IPS-20b (cell line): ENCODE measurements at regions not wholly inside any gene's neighbourhood (a gene's known extent, or its start where the extent isn't known, plus 50 kb on each side); places are given as distances from the start of the nearest gene placed in this dataset.

ENCODE experiments used
- H3K27ac ChIP-seq: one replicate; pipeline ENCODE4 v1.5.1; 2013; ENCODE audit warnings: low read length
- H3K27me3 ChIP-seq: 2 replicates; pipeline ENCODE4 v1.6.1; 2013; ENCODE audit warnings: mild to moderate bottlenecking, low read length, inconsistent platforms; ENCODE audit not compliant: insufficient read depth
- H3K36me3 ChIP-seq: 2 replicates; pipeline ENCODE4 v1.6.1; 2013; ENCODE audit warnings: low read depth, mild to moderate bottlenecking, inconsistent platforms, low read length, moderate library complexity; ENCODE audit not compliant: insufficient read depth
- H3K4me1 ChIP-seq: 2 replicates; pipeline ENCODE4 v1.6.1; 2013; ENCODE audit warnings: mild to moderate bottlenecking, control low read depth, inconsistent platforms, low read length, moderate library complexity; ENCODE audit not compliant: insufficient read depth
- H3K4me3 ChIP-seq: 2 replicates; pipeline ENCODE4 v1.5.1; 2013; ENCODE audit warnings: mild to moderate bottlenecking, low read length, inconsistent platforms
- H3K9ac ChIP-seq: 2 replicates; pipeline ENCODE4 v1.6.1; 2013; ENCODE audit warnings: low read depth, mild to moderate bottlenecking, inconsistent platforms, low read length, moderate library complexity
- H3K9me3 ChIP-seq: 2 replicates; pipeline ENCODE4 v1.6.1; 2013; ENCODE audit warnings: mild to moderate bottlenecking, low read depth, low read length, inconsistent platforms; ENCODE audit not compliant: insufficient read depth

DNA sequence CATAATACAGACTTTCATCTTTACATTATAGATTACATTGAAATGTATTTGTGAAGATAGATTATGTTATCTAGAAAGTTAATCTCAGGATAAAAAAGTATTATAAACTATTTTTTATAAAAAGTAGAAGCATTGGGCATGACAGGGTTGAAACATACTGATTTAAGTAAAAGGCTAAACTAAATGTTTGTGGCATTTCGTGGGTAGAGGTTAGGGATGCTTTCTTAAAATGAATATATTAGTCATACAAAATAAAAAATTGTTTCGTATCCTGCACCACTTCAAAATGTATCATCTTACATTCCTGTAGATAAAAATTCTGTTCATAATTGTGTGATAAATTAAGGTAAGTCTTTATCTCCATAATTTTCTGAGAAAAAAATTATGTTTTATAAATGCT, 603.6 kb downstream of the SPRY1 start:
- H3K27me3 ChIP-seq = no peaks in the 10 kb centered on the region
- H3K36me3 ChIP-seq = no peaks in the 10 kb centered on the region
- no peak overlapping the region for H3K9ac ChIP-seq

DNA sequence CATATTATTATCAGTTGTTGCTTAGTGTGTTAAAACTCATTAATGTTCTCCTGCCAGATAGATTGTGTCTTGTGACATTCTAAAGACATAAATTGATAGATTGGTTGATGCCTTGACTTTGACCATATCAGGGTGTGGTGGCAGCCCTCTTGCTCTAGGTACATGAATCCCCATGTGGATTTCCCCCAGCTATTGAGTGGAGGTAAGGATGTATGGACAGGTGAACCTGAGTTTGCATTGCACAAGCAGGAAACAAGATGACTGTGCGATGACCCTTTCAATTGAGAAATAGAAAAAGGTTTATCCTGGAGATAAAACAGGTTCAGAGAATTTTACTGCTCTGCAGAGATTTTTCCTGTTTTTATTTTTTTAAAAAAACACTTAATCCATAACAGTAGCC, 619.2 kb downstream of the SPRY1 start:
- H3K9me3 ChIP-seq = no peaks in the 10 kb centered on the region
- no peaks in the 10 kb centered on the region for H3K4me1 ChIP-seq
- no peak overlapping the region for H3K9ac ChIP-seq
- H3K27ac ChIP-seq = no peak overlapping the region
- H3K4me3 ChIP-seq = no peak overlapping the region
- no peaks in the 10 kb centered on the region for H3K27me3 ChIP-seq
- H3K36me3 ChIP-seq = no peaks in the 10 kb centered on the region

More for the DNA sequence above, 603.6 kb downstream of the SPRY1 start:
- Histone ChIP-seq H3K9me3 (no peaks in the 10 kb centered on the region), H3K4me1 (peaks cover 5% of the 10 kb centered on the region; the same call in 1 of the 2 replicates), H3K4me3 (no peak overlapping the region), H3K27ac (no peak overlapping the region)

DNA sequence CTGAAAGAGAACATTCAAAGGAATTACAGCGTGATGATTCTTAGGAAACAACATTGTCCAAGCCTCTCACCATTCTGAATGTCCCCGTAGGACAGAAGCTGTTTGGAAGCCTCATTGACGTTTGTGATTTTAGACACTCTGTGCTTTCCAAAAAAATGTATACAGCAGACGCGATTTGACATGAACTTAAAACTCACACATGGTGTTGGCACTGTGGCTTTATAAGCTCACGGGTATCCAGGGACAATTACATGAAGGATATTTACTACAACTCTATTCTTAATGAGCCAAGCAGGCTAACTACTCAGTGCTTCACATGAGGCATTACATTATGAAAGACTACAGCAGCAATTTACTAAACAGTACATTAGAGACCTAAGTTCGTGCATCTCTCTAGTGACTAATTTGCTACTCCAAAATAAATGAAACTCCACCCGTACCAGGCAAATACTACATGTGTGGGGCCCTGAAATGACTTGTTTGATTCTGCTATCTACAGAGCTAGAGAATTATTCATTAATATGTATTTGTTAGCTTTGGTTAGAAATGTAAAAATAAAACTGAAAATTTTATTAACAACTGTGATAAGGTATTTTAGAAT, 620.7 kb downstream of the SPRY1 start:
- Histone ChIP-seq H3K4me1 (no peaks in the 10 kb centered on the region), H3K27ac (no peak overlapping the region), H3K36me3 (no peaks in the 10 kb centered on the region)

DNA sequence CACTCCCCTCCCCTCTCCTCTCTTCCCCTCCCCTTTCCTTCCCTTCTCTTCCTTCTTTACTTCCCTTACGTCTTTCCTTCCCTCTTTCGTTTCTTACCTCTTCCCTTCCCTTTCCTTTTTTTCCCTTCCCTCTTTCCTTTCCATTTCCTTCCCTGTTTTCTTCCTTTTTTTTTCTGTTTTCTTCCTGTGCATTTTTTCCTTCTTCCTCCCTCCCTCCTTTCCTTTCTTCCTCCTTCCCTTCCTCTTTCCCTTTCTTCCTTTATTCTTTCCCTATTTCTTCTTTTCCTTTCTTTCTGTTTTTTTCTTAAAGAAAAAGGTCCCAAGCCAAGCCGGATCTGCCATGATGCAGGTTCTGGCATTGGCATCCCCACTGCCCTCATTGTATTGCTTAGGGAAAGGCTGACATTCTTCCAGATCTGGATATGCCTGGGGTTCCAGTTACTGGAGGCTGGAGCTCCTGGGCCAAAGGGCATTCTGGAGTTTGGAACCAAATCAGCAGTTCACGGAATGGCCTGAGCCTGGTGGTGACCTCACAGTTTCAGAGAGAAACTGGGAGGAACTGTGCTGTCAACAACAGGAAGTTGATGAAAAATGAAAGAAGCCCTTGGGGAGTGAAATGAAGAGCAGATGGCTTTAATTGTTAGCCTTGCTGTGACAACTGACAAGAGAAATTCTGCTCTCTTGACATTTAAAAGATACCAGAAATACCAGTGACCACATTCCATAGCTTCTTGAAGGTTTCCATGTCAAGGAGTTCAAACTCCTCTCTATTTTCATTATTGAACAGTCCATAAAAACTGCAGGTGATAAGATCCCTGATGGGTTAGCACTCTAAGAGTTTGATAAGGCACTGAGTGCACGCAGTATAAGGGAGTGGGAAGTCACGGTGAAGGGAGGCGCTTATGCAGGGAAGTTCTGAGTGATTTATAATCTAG, 622.1 kb downstream of the SPRY1 start:
- no peaks in the 10 kb centered on the region for H3K27me3 ChIP-seq
- no peak overlapping the region for H3K9ac ChIP-seq
- H3K9me3 ChIP-seq = no peaks in the 10 kb centered on the region
- H3K27ac ChIP-seq = no peak overlapping the region
- H3K4me1 ChIP-seq = no peaks in the 10 kb centered on the region
- H3K36me3 ChIP-seq = no peaks in the 10 kb centered on the region
- H3K4me3 ChIP-seq = no peak overlapping the region

More for the DNA sequence above, 620.7 kb downstream of the SPRY1 start:
- H3K9me3 ChIP-seq = no peaks in the 10 kb centered on the region
- no peak overlapping the region for H3K4me3 ChIP-seq
- no peaks in the 10 kb centered on the region for H3K27me3 ChIP-seq
- H3K9ac ChIP-seq = no peak overlapping the region

DNA sequence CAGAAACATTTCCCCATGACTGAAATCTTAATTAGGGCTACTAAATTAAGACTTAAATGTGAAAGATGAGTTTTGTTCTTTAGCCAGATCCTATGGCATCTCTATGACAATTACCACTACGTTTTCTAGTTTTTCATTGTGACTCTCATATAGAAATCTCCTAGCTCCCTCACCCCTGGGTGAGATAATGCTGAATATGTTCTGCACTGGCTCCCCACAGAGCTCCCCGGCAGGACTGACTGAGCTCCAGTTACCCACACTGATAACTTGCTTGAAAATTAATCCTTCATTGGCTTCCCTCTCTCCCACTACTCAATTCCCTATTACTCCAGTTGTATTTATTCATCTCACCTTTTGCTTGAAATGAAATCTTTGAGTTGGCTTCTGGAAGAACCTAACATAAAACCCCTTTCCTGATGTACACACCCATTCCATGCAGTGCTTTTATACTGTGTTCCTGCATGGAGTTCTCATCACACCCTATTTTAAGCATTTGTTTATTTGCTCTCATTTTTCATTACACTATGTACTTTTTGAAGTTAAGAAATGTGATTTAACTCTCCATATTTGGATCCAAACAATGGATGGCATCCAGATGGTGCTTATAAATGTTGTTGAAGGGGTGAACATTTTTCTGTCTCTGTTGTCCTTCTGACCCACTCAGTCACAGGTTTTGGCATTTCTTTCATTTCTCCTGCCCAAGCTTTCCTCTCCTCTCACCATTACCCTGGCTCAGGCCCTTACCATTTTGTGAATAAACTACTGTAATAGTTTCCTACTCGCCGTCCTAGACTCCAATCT, 623.4 kb downstream of the SPRY1 start:
- no peaks in the 10 kb centered on the region; the same call in 1 of the 2 replicates for H3K9me3 ChIP-seq
- no peak overlapping the region for H3K27ac ChIP-seq
- no peak overlapping the region for H3K9ac ChIP-seq
- H3K27me3 ChIP-seq = no peaks in the 10 kb centered on the region
- no peak overlapping the region for H3K4me3 ChIP-seq
- no peaks in the 10 kb centered on the region for H3K36me3 ChIP-seq
- no peaks in the 10 kb centered on the region for H3K4me1 ChIP-seq

DNA sequence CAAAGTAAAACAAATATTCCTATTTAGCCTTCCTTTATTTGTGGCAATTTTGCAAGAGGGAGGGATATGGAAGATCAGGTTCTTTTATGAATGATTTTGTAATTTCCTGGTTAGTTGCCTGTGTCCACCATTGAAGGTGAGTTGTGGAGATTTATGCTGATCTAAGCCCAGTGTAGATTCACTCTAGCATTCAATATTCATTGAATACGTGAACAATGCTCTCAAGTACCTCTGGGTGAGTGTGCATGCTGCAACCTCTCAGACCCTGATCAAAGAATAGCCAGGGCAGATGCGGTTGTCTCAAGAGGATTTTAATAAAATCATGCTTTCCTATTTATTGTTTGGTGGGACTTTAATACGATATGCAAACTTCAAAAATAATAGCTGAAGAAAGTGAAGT, 628.4 kb downstream of the SPRY1 start:
- Histone ChIP-seq H3K9me3 (no peaks in the 10 kb centered on the region; the same call in 1 of the 2 replicates), H3K36me3 (no peaks in the 10 kb centered on the region), H3K9ac (no peak overlapping the region), H3K27ac (no peak overlapping the region), H3K27me3 (no peaks in the 10 kb centered on the region), H3K4me1 (no peaks in the 10 kb centered on the region), H3K4me3 (no peak overlapping the region)

DNA sequence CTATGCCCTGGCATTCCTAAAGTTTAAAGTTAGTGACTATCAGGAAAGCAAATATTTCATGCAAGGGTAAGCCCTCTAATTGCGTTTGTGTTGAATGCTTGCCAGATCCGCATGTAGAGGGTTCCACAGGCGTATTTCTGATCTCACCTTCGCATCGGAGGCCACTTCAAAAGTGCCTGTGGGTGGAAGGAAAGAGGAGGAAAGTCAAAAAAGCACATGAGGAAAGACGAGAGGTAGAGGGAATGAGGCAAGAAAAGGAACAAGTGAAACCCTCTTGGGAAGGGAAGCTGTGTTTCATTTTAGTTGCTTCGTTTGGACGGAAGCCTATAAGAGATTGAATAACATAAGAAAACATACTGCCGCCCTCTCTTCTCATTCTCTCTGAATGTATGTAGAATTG, 628.8 kb downstream of the SPRY1 start:
- no peaks in the 10 kb centered on the region for H3K4me1 ChIP-seq
- H3K27me3 ChIP-seq = no peaks in the 10 kb centered on the region
- no peak overlapping the region for H3K9ac ChIP-seq
- H3K9me3 ChIP-seq = no peaks in the 10 kb centered on the region; the same call in 1 of the 2 replicates
- H3K36me3 ChIP-seq = no peaks in the 10 kb centered on the region
- no peak overlapping the region for H3K27ac ChIP-seq
- H3K4me3 ChIP-seq = no peak overlapping the region

DNA sequence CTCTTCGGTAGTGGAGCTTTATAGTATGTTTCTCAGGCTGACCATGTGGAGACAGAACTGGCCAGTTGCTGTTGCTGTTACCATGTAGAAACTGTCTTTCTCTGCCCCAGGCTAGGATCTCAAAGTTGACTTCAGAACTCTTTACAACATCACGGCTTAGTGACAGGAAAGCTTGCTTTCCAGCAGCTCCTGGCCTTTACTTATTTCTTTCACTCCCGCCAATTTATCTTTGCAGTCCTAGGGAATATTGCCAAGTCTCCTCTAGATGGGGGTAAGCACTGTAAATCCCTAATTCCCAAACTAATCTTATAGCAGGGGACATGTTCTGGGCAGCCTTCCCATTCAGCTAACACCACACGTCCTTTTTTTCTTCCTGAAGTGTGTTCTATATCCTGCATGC, 631.6 kb downstream of the SPRY1 start:
- Histone ChIP-seq H3K36me3 (no peaks in the 10 kb centered on the region), H3K27me3 (no peaks in the 10 kb centered on the region), H3K9me3 (no peaks in the 10 kb centered on the region; the same call in 1 of the 2 replicates), H3K27ac (no peak overlapping the region), H3K9ac (no peak overlapping the region), H3K4me3 (no peak overlapping the region), H3K4me1 (no peaks in the 10 kb centered on the region)

DNA sequence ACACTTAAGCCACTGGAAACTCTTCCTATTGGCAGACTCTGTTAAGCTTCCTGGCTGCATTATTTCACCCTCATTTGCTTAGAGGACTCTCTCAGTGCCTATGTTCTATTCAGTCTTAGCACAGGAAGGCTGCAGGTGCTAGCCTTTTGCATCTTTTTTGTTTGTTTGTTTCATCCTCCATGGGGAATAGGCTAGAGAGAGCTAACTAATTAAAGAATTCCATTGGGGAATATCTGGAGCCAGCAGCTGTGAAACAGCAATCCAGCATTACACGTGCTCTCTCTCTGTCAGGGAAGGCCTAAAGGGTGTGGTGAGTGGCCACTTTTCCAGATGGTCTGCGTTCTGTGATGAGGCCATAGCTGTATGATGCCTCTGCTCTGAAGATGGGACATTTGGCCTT, 633.6 kb downstream of the SPRY1 start:
- no peak overlapping the region for H3K27ac ChIP-seq

DNA sequence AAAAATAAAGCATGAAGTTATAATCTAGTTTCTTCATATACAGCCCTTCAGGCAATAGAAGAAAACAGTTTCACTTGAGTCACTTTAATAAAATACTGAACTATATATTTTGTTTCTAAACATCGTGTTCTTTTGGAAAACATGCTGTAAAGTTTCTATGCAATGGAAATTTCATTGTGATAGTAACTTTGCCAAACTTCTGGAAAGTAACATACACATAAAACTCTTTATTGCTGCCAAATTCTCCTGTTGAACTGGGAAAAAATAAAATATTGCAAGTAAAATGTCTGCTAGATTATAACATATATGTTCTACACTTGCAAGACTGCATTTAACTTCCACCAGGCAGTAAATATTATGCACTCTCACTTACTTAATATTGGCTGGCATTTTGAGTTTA, 635.4 kb downstream of the SPRY1 start:
- Histone ChIP-seq H3K27ac (no peak overlapping the region), H3K9ac (no peak overlapping the region), H3K36me3 (no peaks in the 10 kb centered on the region), H3K4me3 (no peak overlapping the region), H3K9me3 (no peaks in the 10 kb centered on the region), H3K4me1 (no peaks in the 10 kb centered on the region), H3K27me3 (no peaks in the 10 kb centered on the region)

More for the DNA sequence above, 633.6 kb downstream of the SPRY1 start:
- Histone ChIP-seq H3K9me3 (no peaks in the 10 kb centered on the region), H3K9ac (no peak overlapping the region), H3K4me1 (no peaks in the 10 kb centered on the region), H3K4me3 (no peak overlapping the region), H3K27me3 (no peaks in the 10 kb centered on the region), H3K36me3 (no peaks in the 10 kb centered on the region)

DNA sequence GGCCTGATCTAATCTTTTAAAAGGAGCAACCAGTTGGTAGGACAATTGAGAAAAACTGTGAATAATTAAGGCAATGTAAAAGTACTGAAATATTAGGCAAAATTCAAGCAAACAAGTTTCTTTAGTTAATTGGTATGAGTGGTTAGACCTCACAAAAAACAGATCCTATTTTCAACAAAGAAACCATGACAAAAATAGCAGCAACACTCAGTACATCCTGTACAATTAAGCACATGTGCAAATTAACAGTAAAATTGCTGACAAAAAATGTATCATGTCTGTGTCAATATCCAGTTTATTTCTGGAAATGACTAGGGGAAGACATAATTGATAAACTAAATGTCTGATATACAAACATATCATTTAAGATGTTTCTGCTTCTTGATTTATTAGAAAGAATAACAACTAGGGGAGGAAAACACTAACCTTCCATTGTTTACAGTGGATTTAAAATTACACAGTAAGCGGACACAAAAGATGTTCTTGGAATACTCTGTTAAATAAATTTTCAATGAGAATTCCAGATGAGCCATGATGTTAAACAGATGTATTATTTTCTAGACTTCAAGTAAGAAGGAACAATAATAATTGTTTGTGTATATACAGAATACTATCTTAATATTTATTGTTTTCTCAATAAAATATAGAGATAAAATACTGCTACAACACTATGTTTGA, 638.9 kb downstream of the SPRY1 start:
- Histone ChIP-seq H3K27me3 (no peaks in the 10 kb centered on the region), H3K9me3 (no peaks in the 10 kb centered on the region), H3K9ac (no peak overlapping the region), H3K4me3 (no peak overlapping the region), H3K4me1 (no peaks in the 10 kb centered on the region), H3K36me3 (no peaks in the 10 kb centered on the region), H3K27ac (no peak overlapping the region)
